Liver (tissue), 3 donors: ENCODE measurements at regions not wholly inside any gene's neighbourhood (a gene's known extent, or its start where the extent isn't known, plus 50 kb on each side); places are given as distances from the start of the nearest gene placed in this dataset.

Experiments used
- GABPA ChIP-seq, 2 donors: IDR thresholded peaks in 1 of 2; conservative IDR thresholded peaks in 1 of 2; 2 replicates each; pipeline ENCODE4 v1.6.1; 2016; ENCODE audit warnings: antibody characterized with exemption in 2 of 2, mild to moderate bottlenecking in 1 of 2, moderate library complexity in 1 of 2
- RAD21 ChIP-seq, 2 donors: IDR thresholded peaks; 2 replicates each; pipeline ENCODE4 v1.6.1; 2016; ENCODE audit warnings: antibody characterized with exemption in 2 of 2, mild to moderate bottlenecking in 2 of 2
- RXRA ChIP-seq, 2 donors: IDR thresholded peaks; 2 replicates each; pipeline ENCODE4 v1.6.1; 2017 to 2018; ENCODE audit warnings: antibody characterized with exemption in 2 of 2, mild to moderate bottlenecking in 1 of 2
- SP1 ChIP-seq: IDR thresholded peaks from 2 replicates; pipeline ENCODE4 v1.6.1; 2018; ENCODE audit warnings: antibody characterized with exemption, mild to moderate bottlenecking
- TF ChIP-seq, protein P1 (sequence below): fragments of 150-350 bp; IDR thresholded peaks from 2 replicates; pipeline ENCODE4 v1.5.1; 2017; ENCODE audit warnings: improper control_type of control experiment, low read depth, low read length; ENCODE audit not compliant: missing input control
- donor health status: healthy.
- donor health status: healthy.

GRCh38 chr1:193569983-193570269, 383.5 kb upstream of the B3GALT2 start:
- TF ChIP-seq, protein P1, sequence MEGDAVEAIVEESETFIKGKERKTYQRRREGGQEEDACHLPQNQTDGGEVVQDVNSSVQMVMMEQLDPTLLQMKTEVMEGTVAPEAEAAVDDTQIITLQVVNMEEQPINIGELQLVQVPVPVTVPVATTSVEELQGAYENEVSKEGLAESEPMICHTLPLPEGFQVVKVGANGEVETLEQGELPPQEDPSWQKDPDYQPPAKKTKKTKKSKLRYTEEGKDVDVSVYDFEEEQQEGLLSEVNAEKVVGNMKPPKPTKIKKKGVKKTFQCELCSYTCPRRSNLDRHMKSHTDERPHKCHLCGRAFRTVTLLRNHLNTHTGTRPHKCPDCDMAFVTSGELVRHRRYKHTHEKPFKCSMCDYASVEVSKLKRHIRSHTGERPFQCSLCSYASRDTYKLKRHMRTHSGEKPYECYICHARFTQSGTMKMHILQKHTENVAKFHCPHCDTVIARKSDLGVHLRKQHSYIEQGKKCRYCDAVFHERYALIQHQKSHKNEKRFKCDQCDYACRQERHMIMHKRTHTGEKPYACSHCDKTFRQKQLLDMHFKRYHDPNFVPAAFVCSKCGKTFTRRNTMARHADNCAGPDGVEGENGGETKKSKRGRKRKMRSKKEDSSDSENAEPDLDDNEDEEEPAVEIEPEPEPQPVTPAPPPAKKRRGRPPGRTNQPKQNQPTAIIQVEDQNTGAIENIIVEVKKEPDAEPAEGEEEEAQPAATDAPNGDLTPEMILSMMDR, result no peak
- TF ChIP-seq SP1 (no peak), RAD21 (IDR thresholded peaks at IDR 0.05) (no peak), GABPA (IDR thresholded peaks at IDR 0.05 in 1 of 2, conservative IDR thresholded peaks at IDR 0.05 in 1 of 2) (no peak), RXRA (IDR thresholded peaks at IDR 0.05) (no peak)
